ENCODE measurements at regions not wholly inside any gene's neighbourhood (a gene's known extent, or its start where the extent isn't known, plus 50 kb on each side); places are given as distances from the start of the nearest gene placed in this dataset.

DNA sequence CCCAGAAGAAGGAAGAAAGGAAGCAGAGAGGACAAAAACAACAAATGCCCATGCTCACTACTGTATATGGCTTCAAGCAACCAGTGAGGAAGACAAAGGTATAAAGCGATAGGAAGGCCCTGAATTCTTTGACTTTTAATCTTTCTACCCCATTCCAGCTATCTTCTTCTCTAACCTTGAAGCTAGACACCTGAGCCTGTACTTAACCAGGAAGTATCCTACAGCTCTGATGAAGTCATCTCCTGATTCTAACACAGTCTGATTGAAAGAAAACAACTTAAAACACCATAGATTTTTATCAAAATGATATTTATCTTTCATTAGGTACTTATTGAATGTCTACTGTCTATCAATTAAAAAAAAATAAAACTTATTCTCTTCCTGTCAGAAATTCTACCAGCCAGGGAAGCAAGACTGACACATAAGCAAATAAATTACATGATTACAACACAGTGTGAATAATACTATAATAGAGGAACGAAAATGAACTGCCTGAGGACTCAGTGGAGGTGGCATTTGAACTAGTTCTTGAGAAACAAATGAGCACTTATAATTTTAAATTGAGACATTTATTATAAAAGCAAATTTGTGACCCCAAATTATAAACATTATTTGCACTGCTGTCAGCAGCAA lies 123.3 kb upstream of the ELL2 start:
- DNase-seq (ENCODE audit: low read depth), result no peak
- H3K4me3 ChIP-seq (ENCODE audit: low read depth, low read length), result no peak overlapping the region
- TF ChIP-seq CTCF (conservative IDR thresholded peaks at IDR 0.05; ENCODE audit: low read depth, low read length), result no peak

DNA sequence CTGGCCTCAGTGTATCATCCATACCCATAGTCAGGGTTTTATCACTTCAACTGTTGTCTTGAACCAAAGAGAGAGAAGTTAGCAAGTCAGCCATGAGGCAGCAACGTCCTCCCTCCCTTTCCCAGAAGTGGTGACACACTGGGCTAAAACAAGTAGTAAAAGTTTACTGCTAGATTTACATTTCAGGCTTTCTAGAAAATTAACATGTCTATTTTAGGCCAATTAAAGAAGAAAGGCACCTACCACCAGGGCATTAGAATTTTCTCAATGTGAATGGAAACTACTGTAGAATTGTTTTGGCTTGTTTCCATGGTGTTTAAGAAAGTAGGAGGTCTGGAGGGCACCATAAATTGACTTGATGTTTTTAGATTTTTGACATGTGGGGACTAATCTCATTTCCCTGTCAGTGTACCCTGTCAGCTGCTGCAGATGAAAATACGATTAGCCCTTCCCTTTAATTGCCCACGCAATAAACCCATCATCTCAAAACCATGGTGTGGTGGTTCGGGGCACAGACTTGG lies 121.8 kb upstream of the ELL2 start:
- no peak for DNase-seq (ENCODE audit: low read depth)
- H3K4me3 ChIP-seq (ENCODE audit: low read depth, low read length), result no peak overlapping the region
- TF ChIP-seq CTCF (conservative IDR thresholded peaks at IDR 0.05; ENCODE audit: low read depth, low read length), result no peak

DNA sequence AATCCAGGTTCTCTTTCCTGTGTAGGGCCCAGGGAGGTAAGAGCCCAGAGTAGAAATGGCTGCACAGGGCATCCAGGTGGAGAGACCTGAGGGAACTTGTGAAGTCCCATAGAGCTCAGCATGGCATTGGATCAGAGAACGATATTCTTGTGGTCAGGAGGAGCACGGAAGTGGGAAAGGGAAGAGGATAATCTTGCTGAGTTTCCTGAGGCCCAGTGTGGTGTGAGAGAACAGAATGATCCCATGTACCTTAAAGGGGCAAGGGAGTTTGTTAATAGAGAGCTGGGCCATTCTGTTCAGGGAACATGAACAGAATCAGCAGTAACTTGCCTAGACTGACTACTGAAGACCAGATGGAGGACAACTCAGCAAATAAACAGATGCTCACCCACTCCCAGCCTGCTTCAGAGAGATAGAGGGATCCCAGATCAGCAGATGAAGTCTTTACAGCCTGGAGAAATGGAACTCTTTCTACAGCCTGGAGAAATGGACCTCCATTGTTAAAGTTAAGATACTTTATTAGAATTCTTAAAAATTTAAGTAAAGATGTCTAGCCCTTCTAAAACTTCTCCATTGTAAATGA lies 119.7 kb upstream of the ELL2 start:
- DNase-seq (ENCODE audit: low read depth), result no peak
- TF ChIP-seq CTCF (conservative IDR thresholded peaks at IDR 0.05; ENCODE audit: low read depth, low read length), result no peak
- H3K4me3 ChIP-seq (ENCODE audit: low read depth, low read length), result no peak overlapping the region

GRCh38 chr5:96080557-96080956 lies 118.9 kb upstream of the ELL2 start:
- TF ChIP-seq CTCF (conservative IDR thresholded peaks at IDR 0.05; ENCODE audit: low read depth, low read length), result no peak
- H3K4me3 ChIP-seq (ENCODE audit: low read depth, low read length), result no peak overlapping the region
- DNase-seq (ENCODE audit: low read depth), result peak; percentile 55

DNA sequence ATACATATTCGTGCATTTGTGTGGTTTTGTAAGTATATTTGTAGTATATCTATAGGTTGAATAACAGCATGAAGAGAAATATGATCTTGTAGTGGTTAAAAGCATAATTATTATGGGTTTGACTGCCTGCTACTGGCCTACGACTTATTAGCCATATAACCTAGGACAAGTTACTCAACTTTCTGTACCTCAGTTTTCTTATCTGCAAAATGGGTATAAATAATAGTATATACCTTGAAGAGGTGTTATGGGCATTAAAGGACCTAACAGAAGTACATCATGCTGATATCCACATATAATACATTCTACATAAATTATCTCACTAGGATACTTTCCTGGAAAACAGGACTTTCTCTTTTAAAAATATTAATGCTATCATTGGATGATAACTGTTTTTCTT lies 118.3 kb upstream of the ELL2 start:
- no peak for DNase-seq (ENCODE audit: low read depth)
- no peak overlapping the region for H3K4me3 ChIP-seq (ENCODE audit: low read depth, low read length)
- no peak for TF ChIP-seq CTCF (conservative IDR thresholded peaks at IDR 0.05; ENCODE audit: low read depth, low read length)

DNA sequence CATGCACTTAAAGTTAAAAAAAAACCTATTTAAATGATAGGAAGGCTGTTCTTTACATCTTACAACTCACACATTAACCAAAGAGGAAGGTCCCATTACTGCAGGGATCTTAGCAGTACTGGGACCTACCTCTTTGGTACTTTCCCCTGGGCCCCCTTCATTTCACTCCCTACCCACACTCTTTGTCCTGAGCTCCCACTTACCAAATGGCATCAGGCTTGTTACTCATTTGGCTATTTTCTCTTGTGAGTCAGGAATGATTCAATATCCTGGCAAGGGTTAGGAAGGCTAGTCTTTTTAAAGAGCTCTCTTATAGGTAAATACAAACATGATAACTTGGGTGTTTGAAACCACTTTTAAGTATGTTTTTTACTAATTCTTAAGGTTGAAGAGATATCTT lies 117.4 kb upstream of the ELL2 start:
- no peak for TF ChIP-seq CTCF (conservative IDR thresholded peaks at IDR 0.05; ENCODE audit: low read depth, low read length)
- DNase-seq (ENCODE audit: low read depth), result peak; percentile 88
- no peak overlapping the region for H3K4me3 ChIP-seq (ENCODE audit: low read depth, low read length)

DNA sequence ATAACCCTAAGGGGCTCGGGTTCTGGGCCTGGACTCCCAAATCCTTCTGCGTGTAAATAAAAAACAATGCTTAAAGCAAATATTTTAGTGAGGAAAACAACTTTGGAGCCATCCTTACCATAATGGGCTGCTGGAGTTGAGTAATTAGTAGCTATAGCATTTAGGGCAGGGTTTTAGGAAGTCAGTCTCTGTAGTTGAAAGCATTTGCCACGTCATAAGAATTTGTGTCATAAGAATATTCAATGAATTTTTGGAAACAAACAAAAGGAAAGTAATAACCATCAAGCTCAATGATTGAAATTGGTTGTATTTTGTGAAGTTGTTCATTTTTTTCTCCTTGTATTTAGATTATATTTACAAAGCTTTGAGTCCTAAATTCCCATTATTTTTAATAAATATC lies 114.8 kb upstream of the ELL2 start:
- no peak for TF ChIP-seq CTCF (conservative IDR thresholded peaks at IDR 0.05; ENCODE audit: low read depth, low read length)
- no peak overlapping the region for H3K4me3 ChIP-seq (ENCODE audit: low read depth, low read length)
- DNase-seq (ENCODE audit: low read depth), result no peak

Measured in epithelial cell of proximal tubule (primary cell).